Tibial nerve (tissue), 4 donors: ENCODE measurements at regions not wholly inside any gene's neighbourhood (a gene's known extent, or its start where the extent isn't known, plus 50 kb on each side); places are given as distances from the start of the nearest gene placed in this dataset.

ENCODE experiments used
- CTCF ChIP-seq, 5 experiments: fragments of 200-600 bp in 3 of 5; fragments of 450-650 bp in 2 of 5; sonication (generic) in 3 of 5; IDR thresholded peaks; one replicate each; pipeline ENCODE4 v1.5.1; 2016 to 2019; ENCODE audit warnings: antibody characterized with exemption in 5 of 5, mild to moderate bottlenecking in 3 of 5, moderate library complexity in 2 of 5
- EP300 ChIP-seq, 2 donors: sonication (generic); formaldehyde crosslinking; IDR thresholded peaks; one replicate each; pipeline ENCODE4 v1.6.1; 2017; ENCODE audit warnings: antibody characterized with exemption in 2 of 2, mild to moderate bottlenecking in 1 of 2

GRCh38 chr15:47212222-47213010 lies 504.9 kb upstream of the SEMA6D start:
- TF ChIP-seq CTCF (IDR thresholded peaks at IDR 0.05) (no peak), EP300 (IDR thresholded peaks at IDR 0.05) (no peak)
